KMS-11 (cell line): ENCODE measurements at regions not wholly inside any gene's neighbourhood (a gene's known extent, or its start where the extent isn't known, plus 50 kb on each side); places are given as distances from the start of the nearest gene placed in this dataset.

Experiments
- H2AFZ ChIP-seq: fragments of 200-600 bp; sonication (generic); 2 replicates; pipeline ENCODE4 v1.6.1; 2016; ENCODE audit warnings: antibody characterized with exemption, mixed run types, low read depth
- H3K27ac ChIP-seq: fragments of 200-600 bp; sonication (generic); 2 replicates; pipeline ENCODE4 v1.6.1; 2016; ENCODE audit warnings: mild to moderate bottlenecking, mixed run types
- H3K27me3 ChIP-seq: fragments of 200-600 bp; sonication (generic); 2 replicates; pipeline ENCODE4 v1.6.1; 2017; ENCODE audit warnings: mild to moderate bottlenecking, low read depth, mixed run types, moderate library complexity; ENCODE audit not compliant: insufficient read depth
- H3K36me3 ChIP-seq: fragments of 200-600 bp; sonication (generic); 2 replicates; pipeline ENCODE4 v1.6.1; 2017; ENCODE audit warnings: mild to moderate bottlenecking, mixed run types; ENCODE audit not compliant: insufficient read depth
- H3K4me1 ChIP-seq: fragments of 200-600 bp; sonication (generic); 2 replicates; pipeline ENCODE4 v1.6.1; 2016; ENCODE audit warnings: mild to moderate bottlenecking, low read depth, mixed run types; ENCODE audit not compliant: poor library complexity, severe bottlenecking
- H3K4me2 ChIP-seq: fragments of 200-600 bp; sonication (generic); 2 replicates; pipeline ENCODE4 v1.7.0; 2016; ENCODE audit warnings: mild to moderate bottlenecking, mixed run types
- H3K4me3 ChIP-seq: fragments of 200-600 bp; sonication (generic); IDR thresholded peaks from 2 replicates; pipeline ENCODE4 v1.6.1; 2017; ENCODE audit warnings: low read depth, low read length, mixed read lengths; ENCODE audit not compliant: insufficient read depth
- H3K79me2 ChIP-seq: fragments of 200-600 bp; sonication (generic); 2 replicates; pipeline ENCODE4 v1.6.1; 2016; ENCODE audit warnings: low read depth, mixed run types; ENCODE audit not compliant: insufficient read depth
- H3K9ac ChIP-seq: fragments of 200-600 bp; sonication (generic); 2 replicates; pipeline ENCODE4 v1.6.1; 2016; ENCODE audit warnings: mild to moderate bottlenecking, mixed run types
- H4K20me1 ChIP-seq: fragments of 200-600 bp; sonication (generic); 2 replicates; pipeline ENCODE4 v1.6.1; 2016; ENCODE audit warnings: mild to moderate bottlenecking, mixed run types; ENCODE audit not compliant: insufficient read depth
- CTCF ChIP-seq: fragments of 200-600 bp; sonication (generic); conservative IDR thresholded peaks from 2 replicates; pipeline ENCODE4 v1.6.1; 2017; ENCODE audit warnings: low read depth, mild to moderate bottlenecking, antibody characterized with exemption, low read length, moderate library complexity, mixed read lengths

- Histone ChIP-seq H3K27ac (no peak overlapping the region), H3K27me3 (no peaks in the 10 kb centered on the region), H3K4me1 (no peaks in the 10 kb centered on the region), H4K20me1 (no peaks in the 10 kb centered on the region), H3K79me2 (no peaks in the 10 kb centered on the region), H3K36me3 (no peaks in the 10 kb centered on the region), H2AFZ (no peak overlapping the region), H3K9ac (no peak overlapping the region), H3K4me3 (no peak overlapping the region), H3K4me2 (no peak overlapping the region)
- TF ChIP-seq CTCF: no peak
Observed at GRCh38 chr6:79431537-79431933, 105.7 kb downstream of the LCA5 start.

GRCh38 chr6:79430913-79431536 is 106.2 kb downstream of the LCA5 start:
- no peak for TF ChIP-seq CTCF
- Histone ChIP-seq H3K27ac (no peak overlapping the region), H3K4me2 (no peak overlapping the region), H3K9ac (no peak overlapping the region), H3K27me3 (no peaks in the 10 kb centered on the region), H3K79me2 (no peaks in the 10 kb centered on the region), H3K36me3 (no peaks in the 10 kb centered on the region), H3K4me1 (no peaks in the 10 kb centered on the region), H2AFZ (no peak overlapping the region), H4K20me1 (no peaks in the 10 kb centered on the region), H3K4me3 (no peak overlapping the region)

GRCh38 chr6:79427721-79428120 is 109.5 kb downstream of the LCA5 start:
- H3K4me3 ChIP-seq: no peak overlapping the region
- no peak overlapping the region for H3K9ac ChIP-seq
- H2AFZ ChIP-seq: no peak overlapping the region
- H3K79me2 ChIP-seq: no peaks in the 10 kb centered on the region
- no peak overlapping the region for H3K4me2 ChIP-seq
- no peaks in the 10 kb centered on the region for H4K20me1 ChIP-seq
- no peak overlapping the region for H3K27ac ChIP-seq
- TF ChIP-seq CTCF: no peak
- no peaks in the 10 kb centered on the region for H3K27me3 ChIP-seq
- no peaks in the 10 kb centered on the region for H3K36me3 ChIP-seq
- no peaks in the 10 kb centered on the region for H3K4me1 ChIP-seq

GRCh38 chr6:79426625-79427278 is 110.5 kb downstream of the LCA5 start:
- Histone ChIP-seq H3K79me2 (no peaks in the 10 kb centered on the region), H3K4me1 (no peaks in the 10 kb centered on the region), H3K36me3 (no peaks in the 10 kb centered on the region), H3K4me2 (no peak overlapping the region), H3K4me3 (no peak overlapping the region), H3K9ac (no peak overlapping the region), H4K20me1 (no peaks in the 10 kb centered on the region), H3K27me3 (no peaks in the 10 kb centered on the region), H2AFZ (no peak overlapping the region), H3K27ac (no peak overlapping the region)
- no peak for TF ChIP-seq CTCF
